ENCODE measurements at regions not wholly inside any gene's neighbourhood (a gene's known extent, or its start where the extent isn't known, plus 50 kb on each side); places are given as distances from the start of the nearest gene placed in this dataset.

GRCh38 chr3:162436826-162437225 is 940.2 kb downstream of the OTOL1 start:
- H3K27ac ChIP-seq = no peak overlapping the region
- no peak for DNase-seq
- no peak overlapping the region for H3K4me3 ChIP-seq (ENCODE audit: low read depth, low read length)
- no peaks in the 10 kb centered on the region for H3K9me3 ChIP-seq (ENCODE audit: severe bottlenecking)
- H3K36me3 ChIP-seq = no peaks in the 10 kb centered on the region
- TF ChIP-seq CTCF (IDR thresholded peaks at IDR 0.05; ENCODE audit: low read depth, low read length) = no peak
- no peaks in the 10 kb centered on the region for H3K27me3 ChIP-seq (ENCODE audit: insufficient read depth, low read depth, severe bottlenecking)

GRCh38 chr3:162437480-162437879 is 940.9 kb downstream of the OTOL1 start:
- TF ChIP-seq CTCF (IDR thresholded peaks at IDR 0.05; ENCODE audit: low read depth, low read length) = no peak
- no peak for DNase-seq

GRCh38 chr3:162441716-162442115 is 945.1 kb downstream of the OTOL1 start:
- no peak for DNase-seq
- no peak overlapping the region for H3K4me3 ChIP-seq (ENCODE audit: low read depth, low read length)

More at GRCh38 chr3:162437480-162437879, 940.9 kb downstream of the OTOL1 start:
- Histone ChIP-seq H3K4me3 (ENCODE audit: low read depth, low read length) (no peak overlapping the region), H3K27me3 (ENCODE audit: insufficient read depth, low read depth, severe bottlenecking) (no peaks in the 10 kb centered on the region), H3K9me3 (ENCODE audit: severe bottlenecking) (no peaks in the 10 kb centered on the region), H3K27ac (no peak overlapping the region), H3K36me3 (no peaks in the 10 kb centered on the region)

GRCh38 chr3:162443376-162443775 is 946.8 kb downstream of the OTOL1 start:
- no peak for TF ChIP-seq CTCF (IDR thresholded peaks at IDR 0.05; ENCODE audit: low read depth, low read length)
- Histone ChIP-seq H3K36me3 (no peaks in the 10 kb centered on the region), H3K4me3 (ENCODE audit: low read depth, low read length) (no peak overlapping the region), H3K9me3 (ENCODE audit: severe bottlenecking) (no peaks in the 10 kb centered on the region), H3K27ac (no peak overlapping the region), H3K27me3 (ENCODE audit: insufficient read depth, low read depth, severe bottlenecking) (no peaks in the 10 kb centered on the region)
- no peak for DNase-seq

More at GRCh38 chr3:162441716-162442115, 945.1 kb downstream of the OTOL1 start:
- no peaks in the 10 kb centered on the region for H3K9me3 ChIP-seq (ENCODE audit: severe bottlenecking)
- no peak overlapping the region for H3K27ac ChIP-seq
- TF ChIP-seq CTCF (IDR thresholded peaks at IDR 0.05; ENCODE audit: low read depth, low read length) = no peak
- no peaks in the 10 kb centered on the region for H3K36me3 ChIP-seq
- H3K27me3 ChIP-seq (ENCODE audit: insufficient read depth, low read depth, severe bottlenecking) = no peaks in the 10 kb centered on the region

GRCh38 chr3:162468791-162469190 is 972.2 kb downstream of the OTOL1 start:
- H3K27ac ChIP-seq = no peak overlapping the region
- no peaks in the 10 kb centered on the region for H3K36me3 ChIP-seq
- no peaks in the 10 kb centered on the region for H3K9me3 ChIP-seq (ENCODE audit: severe bottlenecking)
- no peak for TF ChIP-seq CTCF (IDR thresholded peaks at IDR 0.05; ENCODE audit: low read depth, low read length)
- DNase-seq = no peak
- no peaks in the 10 kb centered on the region for H3K27me3 ChIP-seq (ENCODE audit: insufficient read depth, low read depth, severe bottlenecking)
- no peak overlapping the region for H3K4me3 ChIP-seq (ENCODE audit: low read depth, low read length)

GRCh38 chr3:162487138-162487537 is 990.5 kb downstream of the OTOL1 start:
- H3K27me3 ChIP-seq (ENCODE audit: insufficient read depth, low read depth, severe bottlenecking) = no peaks in the 10 kb centered on the region
- no peak overlapping the region for H3K27ac ChIP-seq
- H3K4me3 ChIP-seq (ENCODE audit: low read depth, low read length) = no peak overlapping the region
- no peak for DNase-seq
- no peaks in the 10 kb centered on the region for H3K36me3 ChIP-seq
- TF ChIP-seq CTCF (IDR thresholded peaks at IDR 0.05; ENCODE audit: low read depth, low read length) = no peak
- no peaks in the 10 kb centered on the region for H3K9me3 ChIP-seq (ENCODE audit: severe bottlenecking)
